Astrocyte (in vitro differentiated cells and primary cell): ENCODE measurements at regions not wholly inside any gene's neighbourhood (a gene's known extent, or its start where the extent isn't known, plus 50 kb on each side); places are given as distances from the start of the nearest gene placed in this dataset.

Experiments used
- CTCF ChIP-seq: IDR thresholded peaks from 2 replicates; pipeline ENCODE4 v1.5.1; 2011; ENCODE audit warnings: low read depth, mild to moderate bottlenecking, inconsistent platforms, low read length, moderate library complexity; ENCODE audit not compliant: insufficient read depth
- EZH2 ChIP-seq: IDR thresholded peaks from 2 replicates; pipeline ENCODE4 v1.6.1; 2012; ENCODE audit warnings: mild to moderate bottlenecking, low read length, inconsistent platforms; ENCODE audit not compliant: insufficient read depth

GRCh38 chr3:68007621-68008226 is 353.3 kb upstream of the SUCLG2 start:
- TF ChIP-seq CTCF (no peak), EZH2 (no peak)
